ENCODE measurements at regions not wholly inside any gene's neighbourhood (a gene's known extent, or its start where the extent isn't known, plus 50 kb on each side); places are given as distances from the start of the nearest gene placed in this dataset.
A peak's percentile ranks its signal among the peaks of the same experiment; 100 is the strongest.
"Not testable (repeated sequence)": the region's sequence is repeated elsewhere in the genome, so short reads cannot be mapped to it uniquely, and the experiment has no call there.

DNA sequence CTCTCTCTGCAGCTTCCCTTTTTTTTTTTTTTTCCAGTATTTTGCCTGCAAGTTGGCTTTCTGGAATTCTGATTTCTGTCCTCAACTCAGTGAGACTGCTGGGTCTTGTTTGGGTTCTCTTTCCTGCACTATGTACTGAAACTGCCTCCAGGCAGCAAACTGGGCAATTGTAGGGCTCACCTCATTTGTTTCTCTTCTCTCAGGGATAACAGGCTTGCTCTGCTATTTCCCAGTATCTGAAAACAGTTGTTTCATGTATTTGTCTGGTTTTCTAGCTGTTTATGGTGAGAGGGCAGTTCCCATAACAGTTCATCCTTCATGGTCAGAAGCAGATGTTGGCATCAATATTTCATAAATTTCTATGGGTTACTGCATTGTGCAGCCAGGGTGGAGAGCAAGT, 206.0 kb downstream of the CYRIA start:
- DNase-seq (ENCODE audit: low spot score), result no peak

DNA sequence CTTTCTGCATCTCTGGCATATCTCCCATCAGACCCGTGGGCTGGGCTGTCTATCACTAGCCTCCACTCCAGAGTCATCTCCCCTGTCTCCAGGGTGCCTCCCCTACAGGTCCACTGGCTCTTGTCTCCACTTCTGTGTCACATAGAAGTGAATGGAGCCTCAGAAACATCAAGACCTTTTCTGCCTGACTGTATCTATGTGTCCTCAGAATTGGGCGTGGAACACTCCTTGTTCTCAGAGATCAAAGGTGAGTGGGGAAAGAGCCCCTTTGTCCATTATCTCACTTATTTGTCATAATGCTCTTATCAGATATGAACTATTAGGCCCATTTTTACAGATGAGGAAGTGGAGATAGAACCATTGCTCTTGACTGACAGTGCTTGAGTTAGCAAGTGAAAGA, 211.0 kb downstream of the CYRIA start:
- DNase-seq (ENCODE audit: low spot score), result no peak

DNA sequence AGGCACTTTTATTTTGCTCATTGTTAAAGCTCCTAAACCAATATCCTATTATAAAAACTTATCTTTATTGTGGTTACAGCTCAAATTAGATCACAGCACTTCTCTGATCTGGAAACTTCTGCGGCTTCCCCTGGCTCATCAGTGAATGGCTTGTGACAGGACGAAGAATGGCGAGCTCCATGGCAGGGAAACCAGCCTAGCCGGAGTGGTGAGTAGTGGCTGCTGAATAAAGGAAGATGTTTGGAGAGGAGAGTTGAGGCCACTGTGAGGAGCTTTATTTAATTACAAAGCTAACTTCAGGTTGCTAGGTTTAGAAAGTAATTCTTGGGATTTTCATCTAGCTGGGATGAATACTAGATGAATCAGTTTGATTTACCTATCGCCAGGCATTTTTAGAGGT, 213.5 kb downstream of the CYRIA start:
- no peak for DNase-seq (ENCODE audit: low spot score)

DNA sequence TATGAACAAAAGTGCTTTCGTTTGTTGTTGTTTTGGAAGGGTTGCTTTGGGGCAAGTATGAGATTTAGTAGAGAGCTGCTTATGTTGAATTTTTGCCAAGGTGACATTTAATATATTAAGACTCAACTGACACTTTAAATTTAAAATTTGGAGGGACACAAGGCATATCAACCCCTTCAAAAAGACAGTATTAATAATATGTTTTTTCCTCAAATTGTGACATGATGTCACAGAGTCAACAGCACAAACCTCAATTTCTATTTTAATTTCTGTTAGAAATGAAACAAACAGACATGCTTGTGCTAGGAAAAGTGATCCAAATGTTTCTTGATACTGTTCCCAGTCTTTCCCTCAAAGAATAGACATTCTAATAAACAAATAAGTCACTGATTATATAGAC, 218.9 kb downstream of the CYRIA start:
- no peak for DNase-seq (ENCODE audit: low spot score)

DNA sequence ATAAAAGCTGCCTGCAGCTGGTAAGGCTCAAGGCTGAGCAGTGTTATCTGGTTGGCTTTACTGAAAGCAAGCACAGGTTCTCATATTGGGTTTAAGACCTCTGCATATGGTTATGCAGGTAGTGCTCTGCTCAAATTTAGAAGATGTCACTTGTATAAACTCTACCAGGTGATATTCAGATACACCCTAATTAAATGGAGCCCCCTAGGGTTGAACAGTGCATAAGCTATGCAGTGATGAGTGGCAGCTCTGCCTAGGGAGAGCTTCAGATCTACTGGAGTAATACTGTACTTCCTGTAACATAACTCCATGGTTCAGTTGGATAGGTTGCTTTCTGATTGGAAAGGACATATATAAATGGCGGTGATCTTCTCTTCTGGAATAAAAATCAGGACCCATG, 222.7 kb downstream of the CYRIA start:
- DNase-seq (ENCODE audit: low spot score), result no peak

DNA sequence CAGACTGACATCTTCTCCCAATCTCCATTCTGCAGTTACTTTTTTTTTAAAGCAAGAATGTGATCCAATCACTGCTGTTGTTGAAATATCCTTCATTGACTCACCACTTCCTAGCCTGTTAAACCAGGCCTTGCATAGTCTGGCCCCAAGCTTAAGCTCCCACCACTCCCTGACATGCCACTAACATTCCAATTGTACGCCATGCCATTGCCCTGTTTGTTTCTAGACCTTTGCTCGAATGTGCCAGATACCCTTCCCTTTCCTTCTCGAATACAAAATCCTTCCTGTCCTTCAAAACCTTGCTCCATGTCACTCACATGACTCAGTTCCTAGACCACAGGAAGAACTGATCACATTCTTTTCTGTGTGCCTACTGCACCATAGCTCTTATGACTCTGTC, 224.2 kb downstream of the CYRIA start:
- no peak for DNase-seq (ENCODE audit: low spot score)

DNA sequence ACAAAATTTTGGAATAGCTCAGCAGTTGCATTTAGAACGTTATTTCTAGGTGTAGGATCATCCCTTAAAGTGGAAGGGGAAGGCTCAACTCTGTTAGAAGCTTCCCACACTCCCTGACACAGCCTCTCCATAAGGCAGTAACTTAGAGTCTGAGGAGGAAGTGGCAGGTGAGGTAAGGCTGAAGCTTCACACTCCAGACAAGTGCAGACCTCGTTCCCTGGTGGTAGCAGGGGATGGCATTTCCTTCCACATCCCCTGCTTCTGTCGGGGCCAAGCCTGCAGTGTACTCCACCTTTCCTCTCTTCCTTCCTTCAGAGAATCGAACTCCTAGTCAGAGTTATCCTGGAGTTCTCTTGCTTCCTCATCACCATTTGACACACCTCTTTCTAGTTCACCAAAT, 224.7 kb downstream of the CYRIA start:
- DNase-seq (ENCODE audit: low spot score), result no peak

DNA sequence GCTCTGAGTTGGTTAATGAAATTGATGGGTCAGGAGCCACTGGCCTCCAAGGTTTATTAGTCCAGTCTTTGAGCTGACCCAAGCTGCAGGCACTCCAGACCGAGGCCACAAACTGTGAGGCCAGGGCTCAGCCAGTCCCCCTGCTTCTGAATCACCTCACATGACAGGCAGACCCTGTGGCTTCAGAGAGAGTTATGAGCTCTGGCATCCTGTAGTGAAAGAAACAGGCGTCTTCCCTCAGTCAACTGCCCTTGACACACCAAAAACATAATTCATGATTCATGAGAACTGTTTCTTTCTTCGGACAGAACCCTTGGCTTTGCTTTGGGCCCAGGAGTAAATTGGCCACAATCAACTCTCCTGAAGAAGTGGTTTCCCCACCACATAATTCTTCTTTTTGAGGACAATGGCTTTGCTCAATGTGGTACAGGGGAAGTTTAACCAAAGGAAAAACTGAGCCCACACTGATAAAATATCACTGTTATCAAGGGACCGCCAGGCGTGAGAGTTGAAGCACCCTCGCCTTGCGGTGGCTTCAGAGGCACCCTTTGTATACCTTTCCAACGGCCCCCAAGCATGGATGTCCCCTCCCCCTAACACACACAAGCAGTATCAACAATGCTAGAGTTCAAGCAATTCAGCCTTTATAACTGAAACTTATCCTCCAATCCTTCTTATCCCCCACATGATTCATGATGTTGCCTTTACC, 226.9 kb downstream of the CYRIA start:
- no peak for DNase-seq (ENCODE audit: low spot score)

DNA sequence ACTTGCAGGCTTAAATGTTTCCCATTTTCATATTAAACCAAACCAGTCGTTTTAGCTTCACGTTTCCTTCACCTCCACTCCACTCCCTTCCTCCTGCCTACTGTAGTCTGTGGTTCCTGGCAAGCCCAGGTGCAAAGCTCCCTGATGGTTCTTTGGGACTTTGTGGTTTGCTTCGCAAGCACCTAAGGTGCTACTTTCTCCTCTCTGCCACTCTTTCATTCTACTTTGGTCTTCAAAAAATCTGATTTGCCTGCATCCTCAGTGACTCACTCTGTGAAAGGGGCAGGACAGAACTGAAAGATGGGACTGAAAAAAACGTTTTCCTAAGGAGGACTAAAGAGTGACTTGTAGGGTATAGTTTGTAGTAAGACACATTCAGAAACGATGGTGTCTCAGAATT, 228.4 kb downstream of the CYRIA start:
- no peak for DNase-seq (ENCODE audit: low spot score)

DNA sequence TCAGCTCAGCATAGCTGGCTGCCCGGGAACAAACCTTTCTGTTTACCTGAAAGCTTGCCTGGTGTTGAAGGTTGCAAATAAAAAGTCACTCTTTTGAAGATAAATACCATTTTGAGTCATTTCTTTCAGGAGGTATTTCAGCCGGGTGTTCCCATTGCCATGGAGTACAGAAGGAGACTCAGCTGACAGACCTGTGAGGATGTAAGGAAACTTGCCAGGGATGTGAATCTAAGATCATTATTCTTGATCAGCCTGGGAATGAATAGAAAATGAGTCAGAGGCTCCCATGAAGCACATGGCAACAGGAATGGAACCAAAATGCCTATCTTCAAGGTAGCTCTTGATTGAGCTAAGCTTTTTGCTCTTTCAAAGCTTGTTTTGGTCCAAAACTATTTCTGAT, 231.2 kb downstream of the CYRIA start:
- no peak for DNase-seq (ENCODE audit: low spot score)

DNA sequence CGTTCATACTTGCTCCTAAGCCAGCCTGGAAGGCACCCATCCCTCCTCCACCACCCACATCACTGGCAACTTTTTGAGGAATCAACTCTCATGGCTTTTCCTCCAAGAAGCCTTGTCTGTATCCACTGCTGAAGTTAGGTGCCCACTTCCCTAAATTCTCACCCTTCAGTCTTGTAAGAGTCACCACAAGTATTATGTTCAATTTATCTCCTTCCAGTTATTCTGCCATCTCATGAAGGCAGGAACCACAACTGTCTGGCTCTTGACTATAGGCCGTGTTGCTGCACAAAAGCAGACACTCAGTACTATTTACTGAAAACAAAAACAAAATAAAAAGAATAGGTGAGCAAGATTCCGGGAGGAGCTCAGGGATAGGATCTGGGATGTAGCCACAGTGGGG, 234.8 kb downstream of the CYRIA start:
- DNase-seq (ENCODE audit: low spot score), result no peak

DNA sequence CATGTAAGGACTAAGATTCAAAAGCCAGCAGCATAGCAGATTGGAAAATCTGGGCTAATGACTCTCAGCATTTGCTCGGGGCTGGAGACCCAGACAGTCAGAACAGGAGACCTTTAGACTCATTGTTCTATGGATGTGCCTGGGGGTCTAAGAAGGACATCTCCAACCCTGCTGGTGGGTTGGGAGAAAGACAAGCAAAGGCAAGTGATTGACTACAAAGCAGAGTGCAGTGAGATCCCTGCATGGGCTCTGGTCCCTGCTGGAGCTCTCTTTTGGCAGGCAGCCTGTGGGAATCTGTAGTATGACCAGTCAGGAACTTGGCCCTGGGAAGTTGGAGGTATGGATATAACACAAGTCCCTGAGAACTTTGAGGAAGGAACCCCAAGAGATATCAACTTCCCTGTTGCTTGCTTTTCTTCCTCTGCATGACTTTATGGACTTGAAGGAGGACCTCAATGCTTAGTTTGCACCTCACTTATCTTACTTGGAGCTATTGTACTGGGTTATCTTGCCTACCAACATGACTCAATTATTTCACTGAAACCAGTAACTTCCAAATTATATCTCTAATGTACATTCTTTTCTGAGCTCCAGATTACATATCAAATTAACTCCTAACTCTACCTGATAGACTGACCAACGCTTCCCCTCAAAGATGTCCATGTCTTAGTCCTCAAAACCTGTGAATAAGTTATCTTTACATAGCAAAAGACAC, 236.0 kb downstream of the CYRIA start:
- peak; percentile 16 for DNase-seq (ENCODE audit: low spot score)

DNA sequence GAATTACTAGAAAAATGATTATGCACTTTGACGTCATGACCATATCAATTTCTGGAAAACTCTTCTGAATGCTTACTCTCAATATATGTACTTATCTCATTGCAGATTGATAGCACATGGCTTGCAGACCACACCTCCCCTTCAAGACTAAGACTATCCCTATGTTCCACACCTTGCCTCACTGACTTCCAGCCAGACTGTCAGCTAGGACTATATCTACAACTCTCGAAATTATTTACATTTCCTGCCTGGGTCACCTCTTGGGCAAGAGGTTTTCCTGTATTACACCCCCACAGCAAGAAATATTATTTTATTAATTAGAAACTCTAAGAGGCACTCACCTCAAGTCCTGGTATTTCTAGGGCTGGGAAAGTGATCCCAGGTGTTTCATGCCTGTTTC, 236.6 kb downstream of the CYRIA start:
- no peak for DNase-seq (ENCODE audit: low spot score)

DNA sequence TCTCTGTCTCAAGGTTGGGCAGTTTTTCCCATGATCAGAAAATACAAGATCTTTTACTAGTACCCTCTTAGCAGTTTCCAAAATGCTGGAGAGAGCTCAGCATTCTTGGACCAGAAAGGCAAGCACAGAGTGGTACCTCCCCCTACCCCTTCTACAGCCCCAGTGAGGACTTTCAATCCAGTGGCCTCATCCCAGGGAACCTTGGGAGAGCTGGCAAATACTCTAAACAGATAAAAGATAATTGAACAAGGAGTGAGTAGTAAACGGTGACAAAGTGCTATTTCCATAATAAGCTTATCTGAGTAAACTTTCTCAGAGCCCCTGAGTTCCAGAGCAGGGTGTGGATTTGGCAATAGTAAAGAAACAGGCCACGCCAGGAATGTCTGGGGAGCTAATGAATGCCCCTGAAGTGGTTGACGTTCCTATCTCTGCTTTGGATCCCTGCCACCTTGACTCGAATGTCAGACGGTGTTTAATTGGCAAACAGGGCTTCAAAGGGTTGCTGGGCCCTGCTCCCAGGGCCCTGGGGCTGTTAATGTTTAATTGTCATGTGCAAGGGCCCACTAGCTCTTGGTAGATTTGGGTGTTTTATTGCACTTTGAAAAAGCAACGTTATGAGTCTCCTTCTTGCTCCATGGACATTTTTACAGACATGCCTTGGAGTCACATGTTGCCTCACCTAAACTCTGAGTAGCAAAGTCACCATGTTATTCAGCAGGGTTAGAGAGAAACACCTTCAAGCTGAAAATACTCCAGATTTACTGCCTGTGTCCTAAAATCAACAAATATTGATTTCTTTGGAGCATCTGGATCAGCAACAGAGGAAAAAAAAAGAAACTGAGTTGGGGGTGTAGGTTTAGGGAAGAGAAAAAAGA, 239.9 kb downstream of the CYRIA start:
- peak; percentile 67 for DNase-seq (ENCODE audit: low spot score)

DNA sequence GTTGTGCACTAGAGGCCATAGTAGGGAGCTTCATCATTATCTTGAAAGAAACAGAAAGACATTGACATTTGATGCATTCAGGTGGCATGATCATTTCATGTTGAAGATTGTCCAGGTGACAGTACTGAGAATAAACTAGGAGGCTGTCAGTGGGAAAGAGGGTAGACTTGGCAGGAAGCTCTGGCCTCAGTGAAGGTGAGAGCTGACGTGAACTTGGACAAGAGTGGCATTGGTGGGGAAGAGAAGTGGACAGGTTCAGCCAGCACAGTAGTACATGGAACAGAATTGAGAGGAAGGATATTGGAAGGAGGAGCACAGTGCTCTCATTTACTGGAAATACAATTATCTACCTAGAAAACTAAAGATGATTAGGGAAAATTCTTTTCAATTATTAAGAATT, 245.2 kb downstream of the CYRIA start:
- no peak for DNase-seq (ENCODE audit: low spot score)

DNA sequence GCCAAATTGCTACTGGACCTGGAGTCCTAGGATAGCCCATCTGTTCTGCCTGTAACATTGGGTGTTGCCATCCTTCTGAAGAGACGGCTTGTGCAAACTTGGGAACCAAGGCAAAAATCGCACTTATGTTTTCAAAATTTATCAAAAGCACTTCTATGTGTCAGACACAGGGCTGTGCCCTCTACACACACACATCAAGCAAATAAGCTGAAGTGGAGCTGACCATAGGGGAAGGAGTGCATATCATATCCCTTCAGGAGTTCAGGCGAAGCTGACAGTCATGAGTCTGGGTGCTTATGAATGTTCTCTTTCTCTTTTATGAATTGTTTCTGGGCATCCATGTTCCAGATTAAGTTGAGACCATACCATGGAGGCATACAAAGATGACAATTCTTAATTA, 247.9 kb downstream of the CYRIA start:
- DNase-seq (ENCODE audit: low spot score), result no peak

DNA sequence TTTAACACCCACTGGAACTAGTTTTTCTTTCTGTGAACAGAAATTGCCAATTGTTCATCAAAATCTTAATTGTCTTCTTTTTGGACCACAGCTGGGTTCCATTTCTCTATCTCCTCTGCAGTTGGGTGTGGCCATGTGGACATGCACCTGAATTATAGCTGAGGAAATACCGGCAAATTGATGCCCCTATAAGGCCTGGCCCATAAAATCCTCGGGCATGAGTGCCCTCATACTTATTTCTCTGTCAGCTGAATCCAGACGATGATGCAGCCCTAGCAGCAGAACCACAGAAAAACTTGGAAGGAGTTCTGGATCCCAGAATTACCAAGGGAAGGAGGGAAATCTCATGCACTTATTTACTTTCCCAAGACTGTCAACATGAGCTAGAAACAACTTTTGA, 249.0 kb downstream of the CYRIA start:
- DNase-seq (ENCODE audit: low spot score), result no peak

DNA sequence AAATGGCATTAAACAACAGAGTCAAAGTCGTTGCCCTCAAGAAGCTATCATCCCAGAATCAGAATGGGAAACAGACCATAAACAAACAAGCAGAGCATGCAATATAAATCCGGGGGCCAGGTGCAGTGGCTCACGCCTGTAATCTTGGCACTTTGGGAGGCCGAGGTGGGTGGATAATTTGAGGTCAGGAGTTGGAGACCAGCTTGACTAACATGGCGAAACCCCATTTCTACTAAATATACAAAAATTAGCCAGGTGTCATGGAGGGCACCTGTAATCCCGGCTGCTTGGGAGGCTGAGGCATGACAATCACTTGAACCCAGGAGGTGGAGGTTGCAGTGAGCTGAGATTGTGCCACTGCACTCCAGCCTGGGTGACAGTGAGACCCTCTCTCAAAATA, 249.8 kb downstream of the CYRIA start:
- DNase-seq (ENCODE audit: low spot score), result not testable (repeated sequence)

DNA sequence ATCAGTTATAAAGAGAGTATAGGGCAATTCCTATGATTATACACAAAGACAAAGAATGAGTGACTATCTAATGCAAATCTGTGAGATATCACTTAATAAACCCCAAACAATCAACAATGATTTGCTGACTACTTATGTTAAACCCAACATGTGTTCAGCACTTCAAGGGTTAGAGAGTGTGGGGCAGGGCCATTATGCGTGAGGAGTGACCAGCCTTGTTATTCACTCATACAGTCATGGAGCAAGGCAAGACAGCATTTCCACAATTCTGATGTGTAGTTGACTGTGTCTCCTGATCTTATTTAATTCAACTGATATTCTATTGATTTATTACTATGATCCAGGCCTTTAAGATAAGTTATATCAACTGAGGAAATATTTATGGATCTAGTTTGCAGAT, 251.7 kb downstream of the CYRIA start:
- no peak for DNase-seq (ENCODE audit: low spot score)

DNA sequence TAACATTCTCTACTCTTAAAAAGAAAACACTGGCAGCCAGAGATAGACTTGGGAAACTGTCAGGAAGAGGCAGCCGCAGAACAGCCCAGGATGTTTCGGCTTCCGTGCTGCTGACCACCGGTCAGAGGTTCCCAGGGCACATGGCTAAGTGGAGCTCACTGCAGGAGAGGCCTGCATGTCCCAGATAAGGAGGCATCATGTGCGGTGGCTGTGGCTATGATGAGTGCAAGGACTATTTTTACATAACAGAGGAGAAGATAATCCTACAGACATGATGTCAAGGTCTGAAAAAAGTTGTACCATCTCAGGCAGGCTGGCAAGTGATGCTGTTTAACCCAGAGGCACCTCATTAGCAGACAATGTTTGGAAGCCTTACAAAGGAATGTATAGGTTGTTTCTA, 252.3 kb downstream of the CYRIA start:
- no peak for DNase-seq (ENCODE audit: low spot score)

DNA sequence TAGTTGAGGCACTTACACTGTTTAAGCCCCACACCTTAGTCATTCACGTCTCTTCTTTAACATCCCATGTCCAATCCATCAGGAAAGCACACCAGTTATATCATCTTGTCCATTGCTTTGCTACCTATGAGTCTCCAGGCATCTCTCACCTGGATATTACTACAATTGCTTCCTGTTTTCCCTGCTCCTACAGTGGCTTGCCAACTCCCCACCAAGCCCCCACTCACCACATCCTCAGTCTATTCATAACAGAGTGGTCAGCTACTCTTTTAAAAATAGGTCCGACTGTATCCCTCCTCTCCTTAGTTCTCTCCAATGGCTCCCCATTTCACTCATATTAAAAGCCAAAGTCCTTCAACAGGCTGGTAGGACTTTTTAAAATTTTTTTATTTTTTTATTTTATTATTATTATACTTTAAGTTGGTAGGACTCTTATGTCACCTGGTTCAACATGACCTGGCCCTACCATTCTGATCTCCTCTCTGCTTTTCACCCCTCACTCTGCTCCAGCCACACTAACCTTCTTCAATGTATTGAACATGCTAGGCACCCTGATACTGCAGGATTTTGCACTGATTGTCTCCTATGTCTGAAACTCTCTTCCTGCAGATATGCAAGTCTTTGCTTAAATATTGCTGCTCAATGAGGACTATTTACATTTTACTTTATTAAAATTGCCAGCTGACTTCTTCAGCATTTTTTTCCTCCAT, 253.2 kb downstream of the CYRIA start:
- DNase-seq (ENCODE audit: low spot score), result no peak

DNA sequence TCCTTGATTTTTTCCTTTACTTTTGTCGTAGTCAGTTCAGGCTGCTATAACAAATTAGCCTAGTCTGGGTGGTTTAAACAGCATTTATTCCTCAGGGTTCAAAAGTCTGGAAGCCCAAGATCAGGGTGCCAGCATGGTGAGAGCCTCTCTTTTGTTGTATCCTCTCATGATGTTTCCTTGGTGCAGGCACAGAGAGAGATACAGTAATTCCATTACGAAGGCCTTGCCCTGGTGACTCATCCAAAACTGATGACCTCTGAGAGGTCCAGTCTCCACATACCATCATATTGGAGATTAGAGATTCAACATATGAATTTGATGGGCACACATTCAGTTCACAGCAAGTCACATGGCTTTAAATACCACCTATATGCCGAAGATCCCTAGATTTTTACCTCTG, 253.8 kb downstream of the CYRIA start:
- DNase-seq (ENCODE audit: low spot score), result no peak

All from HuH-7 (cell line).